NCI-H524 treated with DMSO at 0.1 percent for 48 hours (cell line): ENCODE measurements at regions not wholly inside any gene's neighbourhood (a gene's known extent, or its start where the extent isn't known, plus 50 kb on each side); places are given as distances from the start of the nearest gene placed in this dataset.
"Not testable (repeated sequence)": the region's sequence is repeated elsewhere in the genome, so short reads cannot be mapped to it uniquely, and the experiment has no call there.

ENCODE experiments used
- DNase-seq: peaks from one replicate; lab custom pipeline; 2025; lab: John Stamatoyannopoulos, UW

DNA sequence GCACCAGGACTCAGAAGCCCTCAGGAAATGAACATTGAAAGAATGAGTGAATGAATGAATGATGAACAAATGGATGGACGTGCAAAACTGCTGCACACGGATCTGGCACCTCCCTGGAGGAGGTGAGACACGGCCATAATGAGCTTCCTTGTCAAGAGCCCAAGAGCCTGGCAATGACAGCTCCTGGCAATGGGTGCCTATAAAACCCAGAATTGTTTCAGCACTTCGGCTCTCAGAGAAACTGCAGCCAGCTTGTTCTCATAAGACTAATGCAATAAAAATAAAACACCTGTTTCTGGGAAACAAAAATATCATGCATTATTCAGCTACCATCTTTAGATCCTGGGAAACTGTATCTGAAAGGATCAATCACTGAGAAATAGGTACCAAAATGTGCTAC is 200.5 kb upstream of the SFSWAP start:
- DNase-seq, result no peak

DNA sequence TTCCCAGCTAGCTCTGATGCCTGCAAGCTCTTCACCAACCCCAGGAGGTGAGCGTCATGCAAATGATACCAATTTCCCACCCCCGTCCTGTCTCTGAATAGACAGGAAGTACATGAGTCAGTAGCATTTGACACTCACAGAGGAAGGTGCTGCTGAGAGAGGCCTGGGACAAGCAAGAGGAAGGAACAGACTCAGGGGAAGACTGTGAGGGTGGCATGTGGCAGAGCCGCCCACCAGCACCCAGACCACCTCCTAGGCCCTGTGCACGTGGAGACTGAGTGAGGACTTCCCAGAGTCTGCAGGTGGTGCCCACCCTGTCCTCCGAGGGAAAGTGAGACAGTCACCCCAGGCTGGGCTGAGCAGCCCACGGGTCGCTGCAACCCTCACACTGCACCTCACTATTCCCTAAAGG is 199.5 kb upstream of the SFSWAP start:
- DNase-seq, result no peak

DNA sequence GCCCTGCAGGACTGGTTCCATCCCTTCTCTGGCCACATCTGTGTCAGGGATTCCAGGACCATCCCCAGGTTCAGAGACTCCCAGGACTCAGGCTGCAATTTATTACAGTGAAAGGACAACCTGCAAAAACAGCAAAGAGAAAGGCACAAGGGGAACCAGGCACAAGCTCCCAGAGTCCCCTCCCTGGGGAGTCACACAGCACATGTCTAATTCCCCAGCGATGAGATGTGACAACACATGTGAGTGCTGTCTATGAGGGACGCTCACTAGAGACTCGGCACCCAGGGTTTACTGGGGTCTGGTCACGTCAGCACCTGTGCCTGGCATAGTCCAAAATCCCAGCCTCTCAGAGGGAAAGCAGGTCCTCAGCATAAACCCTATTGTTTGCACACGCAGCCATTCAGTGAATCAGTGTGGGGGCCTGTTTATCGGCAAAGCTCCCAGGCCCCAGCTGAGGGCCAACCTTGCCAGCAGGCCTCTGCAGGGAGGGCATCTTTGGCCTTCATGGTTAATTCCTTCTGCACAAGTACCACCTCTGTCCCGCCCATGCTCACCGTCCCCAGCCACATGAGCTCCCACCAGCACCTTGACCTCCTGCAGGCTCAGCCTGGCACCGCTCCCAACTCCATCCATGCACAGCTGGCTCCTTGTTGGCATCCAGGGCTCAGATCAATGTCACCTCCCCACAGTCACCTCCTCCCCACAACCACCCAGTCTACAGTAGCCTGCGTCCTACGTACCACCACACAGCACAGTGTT is 198.9 kb upstream of the SFSWAP start:
- no peak for DNase-seq

GRCh38 chr12:131513606-131514005 is 197.3 kb upstream of the SFSWAP start:
- no peak for DNase-seq

DNA sequence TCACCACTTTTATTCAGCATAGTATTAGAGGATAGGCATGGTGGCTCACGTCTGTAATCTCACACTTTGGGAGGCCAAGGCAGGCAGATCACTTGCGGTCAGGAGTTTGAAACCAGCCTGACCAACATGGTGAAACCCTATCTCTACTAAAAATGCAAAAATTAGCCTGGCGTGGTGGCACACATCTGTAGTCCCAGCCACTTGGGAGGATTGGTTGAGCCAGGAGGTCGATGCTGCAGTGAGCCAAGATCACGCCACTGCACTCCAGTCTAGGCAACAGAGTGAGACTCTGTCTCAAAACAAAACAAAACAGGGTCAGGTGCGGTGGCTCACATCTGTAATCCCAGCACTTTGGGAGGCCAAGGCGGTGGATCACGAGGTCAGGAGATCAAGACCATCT is 190.3 kb upstream of the SFSWAP start:
- DNase-seq, result not testable (repeated sequence)

DNA sequence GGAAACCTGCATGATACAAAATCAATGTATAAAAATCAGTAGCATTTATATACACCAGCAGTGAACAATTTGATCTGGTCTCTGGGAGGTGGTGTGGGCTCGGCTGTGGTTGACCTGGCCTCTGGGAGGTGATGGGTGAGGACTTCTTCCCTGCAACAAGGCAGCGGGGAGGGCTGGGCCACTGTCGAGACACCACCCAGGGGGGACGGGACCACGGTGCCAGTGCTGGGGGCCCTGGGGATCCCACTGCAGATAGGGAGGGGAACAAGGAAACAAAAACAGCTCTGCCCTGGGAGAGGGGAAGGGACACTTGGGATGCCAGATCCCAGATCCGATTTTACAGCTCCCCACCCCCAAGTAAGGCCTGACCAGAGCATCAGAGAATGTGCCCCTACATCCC is 189.6 kb upstream of the SFSWAP start:
- no peak for DNase-seq

DNA sequence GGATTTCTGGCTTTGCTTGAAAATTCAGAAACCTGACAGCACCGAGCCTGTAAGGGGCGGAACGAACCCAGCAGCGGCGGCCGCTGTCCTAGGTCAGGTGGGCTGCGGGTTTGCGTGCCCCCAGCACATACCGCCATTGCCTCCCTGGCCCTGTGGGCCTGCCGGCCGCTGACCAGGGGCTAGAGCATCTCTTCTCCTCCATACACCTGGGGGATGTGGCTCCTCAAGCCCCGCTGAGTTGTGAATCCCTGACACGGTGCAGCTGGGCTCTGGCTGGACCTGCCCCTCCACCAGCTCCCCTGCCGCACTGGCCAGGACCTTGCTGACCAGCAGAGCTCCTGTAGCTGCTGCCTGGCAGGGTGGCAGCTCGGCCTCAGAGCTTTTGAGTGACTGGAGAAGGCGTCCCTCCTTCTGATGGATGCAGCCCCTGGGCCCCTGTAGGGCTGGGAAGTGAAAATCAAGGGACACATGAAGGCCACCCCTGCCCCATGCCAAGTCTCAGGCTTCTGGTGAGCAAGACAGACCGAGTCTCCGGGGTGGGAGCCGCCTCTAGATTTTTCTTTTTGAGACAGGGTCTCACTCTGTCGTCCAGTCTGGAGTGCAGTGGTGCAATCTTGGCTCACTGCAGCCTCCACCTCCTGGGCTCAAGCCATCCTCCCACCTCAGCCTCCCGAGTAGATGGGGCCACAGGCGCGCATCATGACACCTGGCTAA is 184.9 kb upstream of the SFSWAP start:
- DNase-seq, result no peak

- no peak for DNase-seq
Observed at GRCh38 chr12:131527092-131527491, 183.8 kb upstream of the SFSWAP start.

DNA sequence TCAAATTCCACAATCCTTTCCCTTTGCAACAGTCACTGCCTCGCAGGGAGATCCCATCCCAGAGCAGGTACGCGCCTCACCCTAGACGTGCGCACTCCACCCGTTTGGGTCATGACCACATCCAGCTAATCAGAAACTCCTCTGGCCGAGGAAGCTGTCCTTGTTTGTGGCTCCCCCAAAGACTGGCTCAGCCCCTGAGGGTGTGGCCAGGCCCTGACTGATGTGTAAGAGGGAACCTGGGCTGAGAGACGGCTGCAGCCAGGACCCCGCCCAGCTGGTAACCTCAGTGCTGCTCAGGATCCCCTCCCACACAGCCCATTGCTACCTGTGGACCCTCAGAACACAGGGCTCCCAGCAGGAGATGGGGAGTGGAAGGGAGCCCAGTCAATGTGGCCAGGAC is 183.2 kb upstream of the SFSWAP start:
- no peak for DNase-seq

DNA sequence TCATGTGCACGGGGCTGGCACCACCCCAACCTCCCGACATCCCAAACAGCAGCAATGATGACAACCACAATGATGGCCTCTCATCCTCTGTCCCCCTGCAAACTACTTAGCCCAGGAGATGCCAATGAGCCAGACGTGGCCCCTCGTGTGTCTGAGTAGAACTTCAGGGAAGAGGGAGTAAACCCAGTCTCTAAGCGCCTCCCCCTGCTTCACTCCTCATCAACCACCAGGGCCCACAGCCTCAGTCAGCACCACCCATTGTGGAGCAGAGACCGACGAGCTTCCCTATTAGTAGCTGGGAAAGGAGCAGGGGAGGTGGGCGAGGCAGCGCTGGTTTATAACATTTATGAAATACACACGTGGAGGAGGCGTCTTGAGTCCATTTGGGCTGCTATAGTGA is 182.7 kb upstream of the SFSWAP start:
- no peak for DNase-seq

DNA sequence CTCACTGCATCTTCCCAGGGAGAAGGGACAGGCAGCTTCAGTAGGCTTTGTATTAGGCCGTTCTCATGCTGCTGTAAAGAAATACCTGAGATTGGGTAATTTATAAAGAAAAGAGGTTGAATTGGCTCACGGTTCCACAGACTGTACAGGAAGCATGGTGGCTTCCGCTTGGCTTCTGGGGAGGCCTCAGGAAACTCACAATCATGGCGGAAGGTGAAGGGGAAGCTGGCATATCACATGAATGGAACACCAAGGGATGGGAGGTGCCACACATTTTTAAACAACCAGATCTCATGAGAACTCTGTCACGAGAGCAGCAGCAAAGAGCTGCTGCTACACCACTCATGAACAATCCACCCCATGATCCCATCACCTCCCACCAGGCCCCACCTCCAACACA is 182.2 kb upstream of the SFSWAP start:
- no peak for DNase-seq

- no peak for DNase-seq
Observed at GRCh38 chr12:131529196-131530040, 181.5 kb upstream of the SFSWAP start.

GRCh38 chr12:131530041-131530332 is 180.9 kb upstream of the SFSWAP start:
- no peak for DNase-seq

GRCh38 chr12:131530422-131530821 is 180.5 kb upstream of the SFSWAP start:
- DNase-seq, result no peak

DNA sequence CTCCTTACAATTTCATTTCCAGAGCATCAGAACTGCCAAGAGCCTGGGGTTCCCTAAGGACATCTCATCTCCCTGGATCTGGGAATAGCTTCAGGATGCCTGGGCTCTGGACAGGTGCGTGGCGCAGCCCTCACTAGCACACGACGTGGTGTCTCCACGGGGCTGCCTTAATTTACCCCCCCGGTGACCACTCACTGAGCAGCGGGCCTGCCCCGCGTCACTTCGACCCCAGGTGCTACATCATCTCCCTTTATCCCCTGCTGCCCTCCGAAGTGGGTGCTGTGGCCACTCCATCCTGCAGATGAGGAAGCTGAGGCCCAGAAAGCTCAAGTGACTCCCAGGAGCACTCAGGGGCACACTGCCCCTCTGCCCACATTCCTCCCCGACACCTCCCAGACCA is 177.8 kb upstream of the SFSWAP start:
- no peak for DNase-seq

GRCh38 chr12:131535779-131536178 is 175.1 kb upstream of the SFSWAP start:
- DNase-seq, result no peak

- DNase-seq, result no peak
Observed at GRCh38 chr12:131536337-131536736, 174.6 kb upstream of the SFSWAP start.

- no peak for DNase-seq
Observed at GRCh38 chr12:131536766-131537165, 174.1 kb upstream of the SFSWAP start.

DNA sequence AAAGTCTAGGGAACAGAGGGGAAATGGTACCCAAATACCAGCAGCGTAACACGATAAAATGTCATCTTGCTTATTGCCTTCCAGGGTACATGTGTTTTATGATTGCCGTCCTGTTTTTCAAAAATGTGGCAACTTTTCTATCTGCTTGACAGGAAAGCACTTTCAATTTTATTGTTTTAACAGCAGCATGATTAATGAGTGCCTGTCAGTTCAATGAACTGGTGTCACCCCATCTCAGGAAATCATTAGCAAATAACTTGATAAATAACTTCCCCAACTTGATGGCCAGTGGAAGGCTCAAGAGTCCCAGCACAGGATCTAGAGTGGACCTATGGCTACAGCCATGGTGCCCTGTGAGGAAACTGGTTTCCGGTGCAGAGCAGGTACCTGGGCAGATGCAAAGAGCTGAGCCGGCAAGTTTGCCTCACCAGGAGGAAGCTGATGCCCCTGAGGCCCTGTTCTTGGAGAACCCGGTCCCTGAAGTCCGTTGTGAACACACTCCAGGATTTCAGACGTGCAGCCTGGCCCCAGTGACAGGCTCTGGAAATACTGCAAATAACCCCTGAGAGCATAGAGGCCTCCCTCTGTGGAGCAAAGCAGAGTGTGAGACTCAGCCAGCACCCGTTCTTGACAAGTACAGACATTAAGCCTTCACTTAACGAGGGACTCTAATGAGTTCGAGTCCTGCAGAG is 173.5 kb upstream of the SFSWAP start:
- no peak for DNase-seq

GRCh38 chr12:131539381-131539780 is 171.5 kb upstream of the SFSWAP start:
- DNase-seq, result no peak

DNA sequence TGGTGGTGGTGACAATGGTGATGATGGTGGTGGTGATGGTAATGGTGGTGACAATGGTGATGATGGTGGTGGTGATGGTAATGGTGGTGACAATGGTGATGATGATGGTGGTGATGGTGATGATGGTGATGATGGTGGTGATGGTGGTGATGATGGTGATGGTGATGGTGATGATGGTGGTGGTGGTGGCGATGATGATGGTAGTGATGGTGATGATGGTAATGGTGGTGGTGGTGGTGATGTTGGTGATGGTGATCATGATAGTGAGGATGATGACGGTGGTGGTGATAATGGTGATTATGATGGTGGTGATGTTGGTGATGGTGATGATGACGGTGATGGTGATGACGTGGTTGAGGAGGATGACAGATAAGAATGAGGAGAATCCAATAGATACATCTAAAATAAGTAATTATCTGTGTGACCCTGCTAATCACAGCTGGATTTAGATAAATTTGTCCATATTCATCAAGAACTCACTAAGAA is 170.7 kb upstream of the SFSWAP start:
- no peak for DNase-seq

GRCh38 chr12:131541512-131541911 is 169.4 kb upstream of the SFSWAP start:
- DNase-seq, result not testable (repeated sequence)
